ENCODE measurements at regions not wholly inside any gene's neighbourhood (a gene's known extent, or its start where the extent isn't known, plus 50 kb on each side); places are given as distances from the start of the nearest gene placed in this dataset.

DNA sequence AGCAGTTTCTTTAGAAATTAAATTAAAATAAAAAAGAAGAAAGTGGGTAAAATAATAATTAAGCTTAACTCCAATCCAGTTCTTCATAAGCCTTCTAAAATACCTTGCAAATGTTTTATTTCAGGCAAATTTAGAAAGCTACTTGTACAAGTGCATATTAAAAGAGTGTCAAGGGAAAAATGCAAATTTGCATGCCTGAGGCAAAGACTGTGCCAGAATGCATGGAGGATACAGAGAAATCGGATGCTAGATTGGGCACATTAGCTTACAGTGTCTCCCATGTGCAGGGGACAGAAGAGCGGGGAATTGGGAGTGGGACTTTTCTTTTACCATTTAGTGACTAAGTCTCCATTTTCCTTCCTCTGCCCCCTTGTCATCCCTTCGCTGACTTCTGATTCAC, 173.0 kb upstream of the NWD2 start:
- no peak for TF ChIP-seq ZSCAN30 (tag by site-specific recombination; IDR thresholded peaks at IDR 0.05)
- no peak for TF ChIP-seq ZNF791 (tag by site-specific recombination; IDR thresholded peaks at IDR 0.05)
- no peak for TF ChIP-seq ZNF473 (tag by site-specific recombination; IDR thresholded peaks at IDR 0.05)
- TF ChIP-seq CTCF (tag by site-specific recombination; IDR thresholded peaks at IDR 0.05): no peak
- no peak for TF ChIP-seq PRDM4 (tag by site-specific recombination; IDR thresholded peaks at IDR 0.05)
- no peak for TF ChIP-seq ZNF362 (tag by site-specific recombination; IDR thresholded peaks at IDR 0.05)
- no peak for TF ChIP-seq ZBTB1 (tag by site-specific recombination; IDR thresholded peaks at IDR 0.05)
- no peak for TF ChIP-seq ZNF274 (IDR thresholded peaks at IDR 0.05; ENCODE audit: low read length)
- no peak for TF ChIP-seq ZNF274 (tag by site-specific recombination; IDR thresholded peaks at IDR 0.05; ENCODE audit: borderline replicate concordance)
- TF ChIP-seq TSHZ1 (tag by site-specific recombination; IDR thresholded peaks at IDR 0.05; ENCODE audit: borderline replicate concordance): no peak
- no peak for TF ChIP-seq ZNF76 (tag by site-specific recombination; IDR thresholded peaks at IDR 0.05; ENCODE audit: borderline replicate concordance, low read depth)
- TF ChIP-seq ZNF37A (tag by site-specific recombination; IDR thresholded peaks at IDR 0.05): no peak
- no peak for TF ChIP-seq ZNF555 (tag by site-specific recombination; conservative IDR thresholded peaks at IDR 0.05)

Data from HEK293 (cell line).